AG10803 (cell line): ENCODE measurements at regions not wholly inside any gene's neighbourhood (a gene's known extent, or its start where the extent isn't known, plus 50 kb on each side); places are given as distances from the start of the nearest gene placed in this dataset.

Experiments used
- DNase-seq: peaks from one replicate; pipeline ENCODE4 v3.0.0; 2010; ENCODE audit warnings: low read depth
- H3K4me3 ChIP-seq: 2 replicates; pipeline ENCODE4 v1.5.1; 2011; ENCODE audit warnings: mild to moderate bottlenecking, low read length, control low read depth
- TF ChIP-seq, protein P1 (sequence below): conservative IDR thresholded peaks from 2 replicates; pipeline ENCODE4 v1.5.1; 2011; ENCODE audit warnings: mild to moderate bottlenecking, low read length, control low read depth, inconsistent platforms

DNA sequence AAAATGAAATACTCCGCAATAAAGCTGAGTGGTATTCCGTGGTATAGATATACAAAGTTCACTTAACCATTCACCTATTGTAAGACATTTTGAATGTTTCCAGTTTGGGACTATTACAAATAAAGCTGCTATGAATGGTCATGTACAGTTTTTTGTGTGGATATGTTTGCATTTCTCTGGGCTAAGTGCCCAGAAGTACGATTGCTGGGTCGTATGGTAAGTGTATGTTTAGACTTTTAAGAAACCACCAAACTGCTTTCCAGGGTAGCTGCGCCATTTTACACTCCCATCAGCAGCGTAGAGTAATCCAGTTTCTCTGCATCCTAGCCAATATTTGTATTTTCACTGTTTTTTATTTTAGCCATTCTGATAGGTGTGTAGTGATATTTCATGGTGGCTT, 208.4 kb upstream of the TLE3 start:
- TF ChIP-seq, protein P1, sequence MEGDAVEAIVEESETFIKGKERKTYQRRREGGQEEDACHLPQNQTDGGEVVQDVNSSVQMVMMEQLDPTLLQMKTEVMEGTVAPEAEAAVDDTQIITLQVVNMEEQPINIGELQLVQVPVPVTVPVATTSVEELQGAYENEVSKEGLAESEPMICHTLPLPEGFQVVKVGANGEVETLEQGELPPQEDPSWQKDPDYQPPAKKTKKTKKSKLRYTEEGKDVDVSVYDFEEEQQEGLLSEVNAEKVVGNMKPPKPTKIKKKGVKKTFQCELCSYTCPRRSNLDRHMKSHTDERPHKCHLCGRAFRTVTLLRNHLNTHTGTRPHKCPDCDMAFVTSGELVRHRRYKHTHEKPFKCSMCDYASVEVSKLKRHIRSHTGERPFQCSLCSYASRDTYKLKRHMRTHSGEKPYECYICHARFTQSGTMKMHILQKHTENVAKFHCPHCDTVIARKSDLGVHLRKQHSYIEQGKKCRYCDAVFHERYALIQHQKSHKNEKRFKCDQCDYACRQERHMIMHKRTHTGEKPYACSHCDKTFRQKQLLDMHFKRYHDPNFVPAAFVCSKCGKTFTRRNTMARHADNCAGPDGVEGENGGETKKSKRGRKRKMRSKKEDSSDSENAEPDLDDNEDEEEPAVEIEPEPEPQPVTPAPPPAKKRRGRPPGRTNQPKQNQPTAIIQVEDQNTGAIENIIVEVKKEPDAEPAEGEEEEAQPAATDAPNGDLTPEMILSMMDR, result no peak
- H3K4me3 ChIP-seq, result no peak overlapping the region
- no peak for DNase-seq

DNA sequence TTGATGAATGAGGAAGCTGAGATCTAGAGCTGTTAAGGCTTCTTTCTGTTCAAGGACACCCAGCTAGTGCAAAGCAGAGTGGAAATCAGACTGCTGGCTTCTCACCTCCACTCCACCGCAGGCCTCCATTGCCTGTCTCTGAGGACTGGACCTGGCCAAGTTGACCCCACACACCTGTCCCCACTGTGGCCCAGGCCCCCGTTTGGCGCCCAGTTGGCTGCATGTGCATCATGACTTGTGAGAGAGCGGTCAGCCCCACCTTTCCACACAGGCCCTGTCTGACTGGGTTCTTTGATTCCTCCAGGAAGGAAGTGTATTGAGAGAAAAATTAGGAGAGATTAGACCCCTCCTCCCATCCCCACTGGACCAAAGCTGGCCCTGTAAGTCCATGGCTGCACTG, 206.3 kb upstream of the TLE3 start:
- no peak overlapping the region for H3K4me3 ChIP-seq
- TF ChIP-seq, protein P1, result no peak
- DNase-seq, result no peak

DNA sequence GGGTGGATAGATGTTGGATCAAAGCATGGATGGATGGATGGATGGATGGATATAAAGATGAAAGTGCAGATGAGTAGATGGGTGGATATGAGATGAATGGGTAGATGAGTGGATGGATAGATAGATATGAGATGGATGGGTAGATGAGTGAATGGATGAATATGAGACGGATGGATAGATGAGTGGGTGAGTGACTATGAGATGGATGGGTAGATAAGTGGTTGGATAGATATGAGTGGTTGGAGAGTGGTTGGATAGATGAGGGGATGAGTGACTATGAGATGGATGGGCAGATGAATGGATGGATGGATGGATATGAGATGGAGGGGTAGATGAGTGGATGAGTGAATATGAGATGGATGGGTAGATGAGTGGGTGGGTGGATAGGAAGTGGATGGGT, 204.6 kb upstream of the TLE3 start:
- TF ChIP-seq, protein P1, result no peak

DNA sequence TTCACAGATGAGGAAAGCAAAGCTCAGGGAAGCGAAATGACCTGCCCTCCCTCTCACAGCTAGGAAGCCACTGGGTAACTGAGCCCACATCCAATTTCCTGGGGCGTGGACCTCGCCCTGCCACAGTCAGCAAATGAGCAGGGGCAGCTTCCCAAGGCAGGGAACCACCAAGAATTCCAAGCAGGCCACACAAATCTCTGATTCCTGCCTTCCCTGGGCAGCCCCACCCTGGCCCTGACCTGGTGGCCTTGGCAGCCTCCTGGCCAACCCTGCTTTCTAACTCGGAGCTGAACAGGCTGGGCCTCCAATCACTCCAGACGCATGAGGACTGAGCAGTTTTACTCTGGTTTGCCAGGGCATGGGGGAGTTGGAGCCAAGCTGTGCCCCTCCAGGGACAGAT, 203.7 kb upstream of the TLE3 start:
- no peak for DNase-seq
- TF ChIP-seq, protein P1, result no peak
- no peak overlapping the region for H3K4me3 ChIP-seq

More for the DNA sequence above, 204.6 kb upstream of the TLE3 start:
- H3K4me3 ChIP-seq, result no peak overlapping the region
- no peak for DNase-seq

DNA sequence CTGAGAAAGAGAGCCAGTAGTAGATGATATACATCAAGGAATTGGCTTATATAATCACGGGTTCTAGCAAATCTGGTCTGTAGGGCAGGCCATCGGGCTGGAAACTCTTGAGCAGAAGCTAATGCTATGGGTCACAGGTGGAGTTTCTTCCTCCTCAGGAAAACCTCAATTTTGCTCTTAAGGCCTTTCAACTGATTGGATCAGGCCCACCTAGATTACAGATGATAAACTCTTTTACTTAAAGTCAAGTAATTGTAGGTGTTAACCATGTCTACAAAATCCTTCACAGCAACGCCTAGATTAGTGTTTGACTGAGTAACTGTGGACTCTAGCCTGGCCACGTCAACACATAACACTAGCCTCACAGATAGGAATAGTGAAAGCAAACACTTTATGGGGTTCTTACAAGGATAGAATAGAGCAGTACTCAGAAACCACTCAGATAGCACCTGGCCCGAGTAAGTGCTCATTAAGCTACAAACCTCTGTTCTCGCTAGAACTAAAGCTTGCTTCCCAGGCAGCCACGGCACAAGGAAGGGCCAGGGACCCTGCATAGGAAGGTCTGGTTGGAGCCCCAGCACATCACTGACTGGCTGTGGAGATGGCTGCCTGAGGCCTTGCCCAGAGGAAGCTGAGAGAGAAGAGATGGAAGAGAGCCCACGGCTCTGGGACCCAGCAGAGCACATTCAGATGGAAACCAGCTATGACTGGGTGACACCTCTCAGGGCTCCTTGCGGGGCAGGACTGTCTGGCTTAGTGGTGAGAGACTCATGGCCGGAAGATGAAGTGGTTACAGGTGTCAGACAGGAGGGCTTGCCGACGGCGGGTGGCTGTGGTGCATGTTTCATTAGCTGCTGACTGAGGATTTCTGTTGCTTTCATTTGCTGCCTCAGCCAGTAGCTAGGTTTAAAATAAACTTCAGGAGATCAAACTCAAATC, 202.5 kb upstream of the TLE3 start:
- DNase-seq, result no peak
- TF ChIP-seq, protein P1, result no peak
- H3K4me3 ChIP-seq, result no peak overlapping the region

DNA sequence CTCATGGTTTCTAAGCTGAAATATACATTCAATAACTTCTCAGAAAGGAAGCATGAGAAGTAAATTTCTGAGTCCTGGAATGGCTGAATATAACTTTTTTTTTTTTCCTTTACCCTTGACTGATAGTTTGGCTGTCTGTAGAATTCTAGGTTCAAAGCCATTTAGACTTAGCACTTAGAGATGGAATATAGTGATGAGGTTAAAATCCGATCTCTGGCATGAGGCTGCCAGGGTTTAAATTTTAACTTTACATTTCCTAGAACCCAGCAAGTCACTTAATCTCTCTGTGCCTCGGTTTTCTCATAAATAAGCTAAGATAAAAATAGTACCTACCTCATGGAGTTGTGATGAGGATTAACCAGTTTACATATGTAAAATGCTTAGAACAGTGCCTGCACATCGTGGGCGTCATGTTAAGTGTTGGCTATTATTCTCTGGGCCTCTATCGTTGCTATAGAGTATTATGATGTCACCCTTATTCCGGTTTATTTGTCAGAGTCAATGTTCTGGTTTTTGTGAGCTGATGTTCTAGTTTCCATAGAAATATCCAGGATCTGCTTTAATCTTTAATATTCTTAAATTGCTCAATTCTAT, 199.8 kb upstream of the TLE3 start:
- no peak for DNase-seq
- TF ChIP-seq, protein P1, result no peak
- no peak overlapping the region for H3K4me3 ChIP-seq
